ENCODE measurements at regions not wholly inside any gene's neighbourhood (a gene's known extent, or its start where the extent isn't known, plus 50 kb on each side); places are given as distances from the start of the nearest gene placed in this dataset.

- Histone ChIP-seq H3K4me3 (ENCODE audit: low read length) (no peak overlapping the region), H3K36me3 (ENCODE audit: insufficient read depth, low read length) (no peaks in the 10 kb centered on the region), H3K4me2 (ENCODE audit: low read length) (no peak overlapping the region), H3K9me3 (ENCODE audit: low read length) (no peaks in the 10 kb centered on the region), H3K27me3 (ENCODE audit: insufficient read depth, low read depth, low read length) (no peaks in the 10 kb centered on the region), H3K79me2 (replicated peaks; ENCODE audit: insufficient read depth, low read length) (no peaks in the 10 kb centered on the region), H3K9me2 (ENCODE audit: insufficient read depth, low read length) (no peaks in the 10 kb centered on the region), H3K27ac (ENCODE audit: low read length) (no peak overlapping the region), H3F3A (ENCODE audit: insufficient read depth, low read length, poor library complexity, severe bottlenecking) (no peaks in the 10 kb centered on the region), H4K20me1 (ENCODE audit: insufficient read depth) (no peaks in the 10 kb centered on the region), H2AFZ (ENCODE audit: low read depth, low read length) (no peak overlapping the region), H3K9ac (ENCODE audit: low read length) (no peak overlapping the region)
- TF ChIP-seq MXI1 (conservative IDR thresholded peaks at IDR 0.05; ENCODE audit: poor library complexity, severe bottlenecking) (no peak), TAF1 (IDR thresholded peaks at IDR 0.05; ENCODE audit: low read depth) (no peak), SMC3 (conservative IDR thresholded peaks at IDR 0.05; ENCODE audit: poor library complexity) (no peak), CTCF (IDR thresholded peaks at IDR 0.05; ENCODE audit: poor library complexity, severe bottlenecking) (no peak), EP300 (conservative IDR thresholded peaks at IDR 0.05; ENCODE audit: poor library complexity, severe bottlenecking) (no peak), POLR2AphosphoS5 (IDR thresholded peaks at IDR 0.05) (no peak)
Observed at GRCh38 chr1:232170909-232171308, 459.0 kb downstream of the SIPA1L2 start.

DNA sequence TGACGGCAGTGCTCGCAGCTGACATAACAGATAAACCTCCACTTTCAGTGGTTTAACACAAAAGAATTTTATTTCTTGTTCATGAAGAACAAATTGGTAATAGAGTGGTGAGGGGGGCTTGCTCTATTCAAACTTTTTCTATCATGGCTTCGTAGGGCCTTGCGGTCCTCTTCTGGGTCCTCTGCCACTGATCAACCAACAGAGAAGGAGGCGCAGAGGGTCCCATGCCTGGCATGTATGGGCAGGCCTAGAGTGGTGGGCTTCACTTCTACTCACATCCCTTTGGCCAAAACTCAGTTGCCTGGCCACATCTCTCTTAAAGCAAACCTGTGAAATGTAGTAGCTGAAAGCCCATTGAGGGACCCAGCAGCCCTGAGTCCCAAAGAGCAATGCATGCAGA lies 460.5 kb downstream of the SIPA1L2 start:
- no peak overlapping the region for H3K9ac ChIP-seq (ENCODE audit: low read length)
- no peaks in the 10 kb centered on the region for H3K9me2 ChIP-seq (ENCODE audit: insufficient read depth, low read length)
- TF ChIP-seq TAF1 (IDR thresholded peaks at IDR 0.05; ENCODE audit: low read depth) = no peak
- TF ChIP-seq RAD21 (conservative IDR thresholded peaks at IDR 0.05) = no peak
- TF ChIP-seq EZH2 (IDR thresholded peaks at IDR 0.05; ENCODE audit: borderline replicate concordance, insufficient read depth, low read length, poor library complexity, severe bottlenecking) = no peak
- TF ChIP-seq SMC3 (conservative IDR thresholded peaks at IDR 0.05; ENCODE audit: poor library complexity) = no peak
- no peak for TF ChIP-seq POLR2AphosphoS5 (IDR thresholded peaks at IDR 0.05)
- TF ChIP-seq MXI1 (conservative IDR thresholded peaks at IDR 0.05; ENCODE audit: poor library complexity, severe bottlenecking) = no peak
- TF ChIP-seq EP300 (conservative IDR thresholded peaks at IDR 0.05; ENCODE audit: poor library complexity, severe bottlenecking) = no peak

DNA sequence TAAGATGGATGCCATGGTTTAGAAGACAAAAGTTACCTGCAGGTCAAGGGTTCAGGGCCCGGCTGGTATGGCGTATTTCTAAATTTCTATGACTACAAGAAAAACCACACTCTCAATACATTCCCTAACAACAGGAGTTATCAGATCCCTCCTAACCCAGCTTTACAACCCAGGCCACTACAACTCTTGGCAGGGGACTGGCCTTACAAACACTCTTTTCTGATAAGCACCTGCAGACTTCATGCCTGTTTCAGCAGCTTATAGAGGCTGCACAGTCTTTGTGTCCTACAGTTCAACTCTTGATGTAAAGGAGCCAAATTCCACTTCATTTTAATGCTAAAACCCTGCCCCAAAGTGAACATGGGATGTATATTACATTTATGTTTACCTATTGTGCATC lies 461.4 kb downstream of the SIPA1L2 start:
- no peaks in the 10 kb centered on the region for H3K9me2 ChIP-seq (ENCODE audit: insufficient read depth, low read length)
- no peak overlapping the region for H3K4me2 ChIP-seq (ENCODE audit: low read length)
- H3K9ac ChIP-seq (ENCODE audit: low read length) = no peak overlapping the region
- H3K27ac ChIP-seq (ENCODE audit: low read length) = no peak overlapping the region
- H2AFZ ChIP-seq (ENCODE audit: low read depth, low read length) = no peak overlapping the region
- no peaks in the 10 kb centered on the region for H3K79me2 ChIP-seq (replicated peaks; ENCODE audit: insufficient read depth, low read length)
- H3K36me3 ChIP-seq (ENCODE audit: insufficient read depth, low read length) = no peaks in the 10 kb centered on the region
- H3K27me3 ChIP-seq (ENCODE audit: insufficient read depth, low read depth, low read length) = no peaks in the 10 kb centered on the region
- no peaks in the 10 kb centered on the region for H4K20me1 ChIP-seq (ENCODE audit: insufficient read depth)
- H3K4me3 ChIP-seq (ENCODE audit: low read length) = no peak overlapping the region
- TF ChIP-seq EP300 (conservative IDR thresholded peaks at IDR 0.05; ENCODE audit: poor library complexity, severe bottlenecking) (no peak), TAF1 (IDR thresholded peaks at IDR 0.05; ENCODE audit: low read depth) (no peak), CTCF (IDR thresholded peaks at IDR 0.05; ENCODE audit: poor library complexity, severe bottlenecking) (no peak), RAD21 (conservative IDR thresholded peaks at IDR 0.05) (no peak), SMC3 (conservative IDR thresholded peaks at IDR 0.05; ENCODE audit: poor library complexity) (no peak)
- H3F3A ChIP-seq (ENCODE audit: insufficient read depth, low read length, poor library complexity, severe bottlenecking) = no peaks in the 10 kb centered on the region
- H3K9me3 ChIP-seq (ENCODE audit: low read length) = no peaks in the 10 kb centered on the region

More for the DNA sequence above, 460.5 kb downstream of the SIPA1L2 start:
- Histone ChIP-seq H3K36me3 (ENCODE audit: insufficient read depth, low read length) (no peaks in the 10 kb centered on the region), H3K27me3 (ENCODE audit: insufficient read depth, low read depth, low read length) (no peaks in the 10 kb centered on the region), H3K27ac (ENCODE audit: low read length) (no peak overlapping the region), H3K4me2 (ENCODE audit: low read length) (no peak overlapping the region), H3K9me3 (ENCODE audit: low read length) (no peaks in the 10 kb centered on the region), H3K4me3 (ENCODE audit: low read length) (no peak overlapping the region), H2AFZ (ENCODE audit: low read depth, low read length) (no peak overlapping the region), H4K20me1 (ENCODE audit: insufficient read depth) (no peaks in the 10 kb centered on the region), H3F3A (ENCODE audit: insufficient read depth, low read length, poor library complexity, severe bottlenecking) (no peaks in the 10 kb centered on the region), H3K79me2 (replicated peaks; ENCODE audit: insufficient read depth, low read length) (no peaks in the 10 kb centered on the region)
